GM18502 (cell line): ENCODE measurements at regions not wholly inside any gene's neighbourhood (a gene's known extent, or its start where the extent isn't known, plus 50 kb on each side); places are given as distances from the start of the nearest gene placed in this dataset.

Experiments used
- ATAC-seq: cut with Tn5 transposase; IDR thresholded peaks from one replicate; pipeline ENCODE4 v1.9.1; 2021; ENCODE audit warnings: mild to moderate bottlenecking; ENCODE audit not compliant: unreplicated experiment, poor library complexity

GRCh38 chr5:152337484-152337883, 67.6 kb downstream of the NMUR2 start:
- no peak for ATAC-seq

GRCh38 chr5:152335461-152335860, 69.6 kb downstream of the NMUR2 start:
- no peak for ATAC-seq

GRCh38 chr5:152332716-152333460, 72.2 kb downstream of the NMUR2 start:
- no peak for ATAC-seq

GRCh38 chr5:152331718-152332117, 73.4 kb downstream of the NMUR2 start:
- ATAC-seq, result no peak

GRCh38 chr5:152331006-152331405, 74.1 kb downstream of the NMUR2 start:
- no peak for ATAC-seq

- ATAC-seq, result no peak
These were observed 75.3 kb downstream of the NMUR2 start for GRCh38 chr5:152329761-152330283.

- no peak for ATAC-seq
These were observed 75.9 kb downstream of the NMUR2 start for GRCh38 chr5:152329207-152329606.

- no peak for ATAC-seq
These were observed 89.1 kb downstream of the NMUR2 start for GRCh38 chr5:152315942-152316341.

- ATAC-seq, result no peak
These were observed 90.8 kb downstream of the NMUR2 start for GRCh38 chr5:152314196-152314829.

- no peak for ATAC-seq
These were observed 95.1 kb downstream of the NMUR2 start for GRCh38 chr5:152309926-152310450.

GRCh38 chr5:152306386-152306785, 98.7 kb downstream of the NMUR2 start:
- ATAC-seq, result no peak

- no peak for ATAC-seq
These were observed 99.6 kb downstream of the NMUR2 start for GRCh38 chr5:152305525-152305924.

GRCh38 chr5:152303841-152304240, 101.2 kb downstream of the NMUR2 start:
- ATAC-seq, result no peak

GRCh38 chr5:152297866-152298265, 107.2 kb downstream of the NMUR2 start:
- no peak for ATAC-seq

GRCh38 chr5:152293189-152293588, 111.9 kb downstream of the NMUR2 start:
- ATAC-seq, result no peak

GRCh38 chr5:152290181-152290580, 114.9 kb downstream of the NMUR2 start:
- ATAC-seq, result no peak

GRCh38 chr5:152288917-152289595, 116.0 kb downstream of the NMUR2 start:
- ATAC-seq, result no peak

- no peak for ATAC-seq
These were observed 116.6 kb downstream of the NMUR2 start for GRCh38 chr5:152288499-152288898.

GRCh38 chr5:152285764-152286163, 119.3 kb downstream of the NMUR2 start:
- no peak for ATAC-seq

GRCh38 chr5:152282331-152282730, 122.7 kb downstream of the NMUR2 start:
- no peak for ATAC-seq

GRCh38 chr5:152277936-152278335, 127.1 kb downstream of the NMUR2 start:
- no peak for ATAC-seq
